DOHH2 (cell line): ENCODE measurements at regions not wholly inside any gene's neighbourhood (a gene's known extent, or its start where the extent isn't known, plus 50 kb on each side); places are given as distances from the start of the nearest gene placed in this dataset.

ENCODE experiments used
- EZH2phosphoT487 ChIP-seq: fragments of 200-600 bp; sonication (generic); IDR thresholded peaks from 2 replicates; pipeline ENCODE4 v1.6.1; 2017; ENCODE audit warnings: borderline replicate concordance, mild to moderate bottlenecking, antibody characterized with exemption, low read length, moderate library complexity, mixed read lengths
- TF ChIP-seq, protein P1 (sequence below): fragments of 200-600 bp; sonication (generic); IDR thresholded peaks from one replicate; pipeline ENCODE4 v1.5.1; 2014; ENCODE audit warnings: antibody characterized with exemption, mild to moderate bottlenecking, low read depth, low read length; ENCODE audit not compliant: poor library complexity, severe bottlenecking

DNA sequence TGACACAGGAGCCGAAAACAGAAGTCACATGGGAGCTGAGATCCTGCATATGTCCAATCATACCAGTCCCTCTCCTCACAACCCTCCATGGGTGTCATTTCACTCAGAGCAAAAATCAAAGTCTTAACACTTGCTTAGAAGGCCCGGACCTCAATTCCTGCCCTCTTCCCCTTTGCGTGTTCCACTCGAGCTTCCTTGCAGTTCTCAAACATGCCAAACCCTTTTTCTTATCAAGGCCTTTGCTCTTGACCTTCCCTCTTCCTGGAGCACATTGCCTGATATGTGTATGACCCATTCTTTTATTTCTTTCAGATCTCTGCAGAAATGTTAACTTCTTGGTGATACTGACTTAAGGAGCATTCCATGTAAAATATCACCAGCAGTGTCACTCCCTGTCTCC, 87.0 kb upstream of the USP38 start:
- TF ChIP-seq, protein P1, sequence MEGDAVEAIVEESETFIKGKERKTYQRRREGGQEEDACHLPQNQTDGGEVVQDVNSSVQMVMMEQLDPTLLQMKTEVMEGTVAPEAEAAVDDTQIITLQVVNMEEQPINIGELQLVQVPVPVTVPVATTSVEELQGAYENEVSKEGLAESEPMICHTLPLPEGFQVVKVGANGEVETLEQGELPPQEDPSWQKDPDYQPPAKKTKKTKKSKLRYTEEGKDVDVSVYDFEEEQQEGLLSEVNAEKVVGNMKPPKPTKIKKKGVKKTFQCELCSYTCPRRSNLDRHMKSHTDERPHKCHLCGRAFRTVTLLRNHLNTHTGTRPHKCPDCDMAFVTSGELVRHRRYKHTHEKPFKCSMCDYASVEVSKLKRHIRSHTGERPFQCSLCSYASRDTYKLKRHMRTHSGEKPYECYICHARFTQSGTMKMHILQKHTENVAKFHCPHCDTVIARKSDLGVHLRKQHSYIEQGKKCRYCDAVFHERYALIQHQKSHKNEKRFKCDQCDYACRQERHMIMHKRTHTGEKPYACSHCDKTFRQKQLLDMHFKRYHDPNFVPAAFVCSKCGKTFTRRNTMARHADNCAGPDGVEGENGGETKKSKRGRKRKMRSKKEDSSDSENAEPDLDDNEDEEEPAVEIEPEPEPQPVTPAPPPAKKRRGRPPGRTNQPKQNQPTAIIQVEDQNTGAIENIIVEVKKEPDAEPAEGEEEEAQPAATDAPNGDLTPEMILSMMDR: no peak
- TF ChIP-seq EZH2phosphoT487: no peak
